Liver (tissue), 8 donors: ENCODE measurements at regions not wholly inside any gene's neighbourhood (a gene's known extent, or its start where the extent isn't known, plus 50 kb on each side); places are given as distances from the start of the nearest gene placed in this dataset.

Source experiments
- DNase-seq: peaks from one replicate; pipeline ENCODE4 v3.0.0-alpha.2; 2017; ENCODE audit warnings: low spot score
- H3K27ac ChIP-seq, 2 donors: one replicate each; pipeline ENCODE4 v1.7.0; 2013; ENCODE audit warnings: inconsistent platforms in 2 of 2, low read length in 2 of 2, control low read depth in 1 of 2, low read depth in 1 of 2, mild to moderate bottlenecking in 1 of 2
- H3K27me3 ChIP-seq, 4 donors: one replicate each; pipeline versions ENCODE4 v1.6.1 to v1.7.0; 2013; ENCODE audit warnings: low read length in 3 of 4, inconsistent platforms in 1 of 4, mild to moderate bottlenecking in 1 of 4, moderate library complexity in 1 of 4; ENCODE audit not compliant: control insufficient read depth in 4 of 4, insufficient read depth in 4 of 4
- H3K36me3 ChIP-seq, 4 donors: one replicate each; pipeline versions ENCODE4 v1.6.1 to v1.7.0; 2013; ENCODE audit warnings: low read length in 3 of 4, mild to moderate bottlenecking in 3 of 4, low read depth in 1 of 4, moderate library complexity in 1 of 4; ENCODE audit not compliant: control insufficient read depth in 4 of 4, insufficient read depth in 3 of 4
- H3K4me1 ChIP-seq, 4 donors: one replicate each; pipeline versions ENCODE4 v1.6.1 to v1.7.0; 2013; ENCODE audit warnings: low read length in 3 of 4, mild to moderate bottlenecking in 3 of 4, moderate library complexity in 1 of 4; ENCODE audit not compliant: control insufficient read depth in 4 of 4, insufficient read depth in 4 of 4
- H3K4me3 ChIP-seq, 3 donors: one replicate each; pipeline versions ENCODE4 v1.6.1 to v1.7.0; 2013; ENCODE audit warnings: low read length in 3 of 3, control low read depth in 1 of 3, low read depth in 1 of 3, mild to moderate bottlenecking in 1 of 3
- H3K9ac ChIP-seq, 2 donors: one replicate each; pipeline ENCODE4 v1.7.0; 2013; ENCODE audit warnings: low read length in 2 of 2, mild to moderate bottlenecking in 2 of 2, moderate library complexity in 2 of 2, control low read depth in 1 of 2, low read depth in 1 of 2
- H3K9me3 ChIP-seq, 4 donors: one replicate each; pipeline versions ENCODE4 v1.6.1 to v1.7.0; 2013; ENCODE audit warnings: low read length in 3 of 4; ENCODE audit not compliant: control insufficient read depth in 4 of 4
- EGR1 ChIP-seq, 2 donors: IDR thresholded peaks; 2 replicates each; pipeline ENCODE4 v1.6.1; 2016 to 2018; ENCODE audit warnings: antibody characterized with exemption in 2 of 2, low read depth in 2 of 2
- GABPA ChIP-seq, 2 donors: IDR thresholded peaks in 1 of 2; conservative IDR thresholded peaks in 1 of 2; 2 replicates each; pipeline ENCODE4 v1.6.1; 2016; ENCODE audit warnings: antibody characterized with exemption in 2 of 2, mild to moderate bottlenecking in 1 of 2, moderate library complexity in 1 of 2
- HNF4A ChIP-seq, 2 donors: conservative IDR thresholded peaks; 2 replicates each; pipeline ENCODE4 v1.6.1; 2016; ENCODE audit warnings: antibody characterized with exemption in 2 of 2, mild to moderate bottlenecking in 2 of 2
- HNF4G ChIP-seq: IDR thresholded peaks from 2 replicates; pipeline ENCODE4 v1.6.1; 2016; ENCODE audit warnings: antibody characterized with exemption
- NR2F2 ChIP-seq: IDR thresholded peaks from 2 replicates; pipeline ENCODE4 v1.6.1; 2016; ENCODE audit warnings: antibody characterized with exemption
- RAD21 ChIP-seq, 2 donors: IDR thresholded peaks; 2 replicates each; pipeline ENCODE4 v1.6.1; 2016; ENCODE audit warnings: antibody characterized with exemption in 2 of 2, mild to moderate bottlenecking in 2 of 2
- RXRA ChIP-seq, 2 donors: IDR thresholded peaks; 2 replicates each; pipeline ENCODE4 v1.6.1; 2017 to 2018; ENCODE audit warnings: antibody characterized with exemption in 2 of 2, mild to moderate bottlenecking in 1 of 2
- SP1 ChIP-seq: IDR thresholded peaks from 2 replicates; pipeline ENCODE4 v1.6.1; 2018; ENCODE audit warnings: antibody characterized with exemption, mild to moderate bottlenecking
- TAF1 ChIP-seq: conservative IDR thresholded peaks from 2 replicates; pipeline ENCODE4 v1.6.1; 2016; ENCODE audit warnings: antibody characterized with exemption, mild to moderate bottlenecking
- ZBTB33 ChIP-seq: IDR thresholded peaks from 2 replicates; pipeline ENCODE4 v1.6.1; 2016; ENCODE audit warnings: antibody characterized with exemption
- WGBS: extraction: QIAGEN DNeasy Blood & Tissue Kit; methylation state at CpG from one replicate; pipeline ENCODE4 v1.1.7; 2013; 5-methylcytosine and 5-hydroxymethylcytosine counted together
- TF ChIP-seq, protein P1 (sequence below): fragments of 150-350 bp; IDR thresholded peaks from 2 replicates; pipeline ENCODE4 v1.5.1; 2017; ENCODE audit warnings: improper control_type of control experiment, low read depth, low read length; ENCODE audit not compliant: missing input control
- TF ChIP-seq, protein P2 (sequence below): IDR thresholded peaks from 2 replicates; pipeline ENCODE4 v1.6.1; 2016; ENCODE audit warnings: antibody characterized with exemption, mild to moderate bottlenecking
- TF ChIP-seq, protein P3 (sequence below): IDR thresholded peaks from 2 replicates; pipeline ENCODE4 v1.6.1; 2016; ENCODE audit warnings: antibody characterized with exemption
- TF ChIP-seq, protein P4 (sequence below): IDR thresholded peaks from 2 replicates; pipeline ENCODE4 v1.6.1; 2016; ENCODE audit warnings: antibody characterized with exemption
- donor health status: healthy.
- donor health status: healthy.
- donor health status: healthy.
- donor health status: healthy.
- donor health status: healthy.

GRCh38 chr15:24607636-24608035 lies 67.9 kb upstream of the NPAP1 start:
- Histone ChIP-seq H3K9me3 (peaks cover 0 to 3% (median 0%) of the 10 kb centered on the region in 4 donors), H3K36me3 (no peaks in the 10 kb centered on the region)
- TF ChIP-seq TAF1 (no peak), RAD21 (IDR thresholded peaks at IDR 0.05) (no peak), GABPA (IDR thresholded peaks at IDR 0.05 in 1 of 2, conservative IDR thresholded peaks at IDR 0.05 in 1 of 2) (no peak), HNF4A (conservative IDR thresholded peaks at IDR 0.05) (no peak), NR2F2 (no peak), ZBTB33 (no peak)
- TF ChIP-seq, protein P1, sequence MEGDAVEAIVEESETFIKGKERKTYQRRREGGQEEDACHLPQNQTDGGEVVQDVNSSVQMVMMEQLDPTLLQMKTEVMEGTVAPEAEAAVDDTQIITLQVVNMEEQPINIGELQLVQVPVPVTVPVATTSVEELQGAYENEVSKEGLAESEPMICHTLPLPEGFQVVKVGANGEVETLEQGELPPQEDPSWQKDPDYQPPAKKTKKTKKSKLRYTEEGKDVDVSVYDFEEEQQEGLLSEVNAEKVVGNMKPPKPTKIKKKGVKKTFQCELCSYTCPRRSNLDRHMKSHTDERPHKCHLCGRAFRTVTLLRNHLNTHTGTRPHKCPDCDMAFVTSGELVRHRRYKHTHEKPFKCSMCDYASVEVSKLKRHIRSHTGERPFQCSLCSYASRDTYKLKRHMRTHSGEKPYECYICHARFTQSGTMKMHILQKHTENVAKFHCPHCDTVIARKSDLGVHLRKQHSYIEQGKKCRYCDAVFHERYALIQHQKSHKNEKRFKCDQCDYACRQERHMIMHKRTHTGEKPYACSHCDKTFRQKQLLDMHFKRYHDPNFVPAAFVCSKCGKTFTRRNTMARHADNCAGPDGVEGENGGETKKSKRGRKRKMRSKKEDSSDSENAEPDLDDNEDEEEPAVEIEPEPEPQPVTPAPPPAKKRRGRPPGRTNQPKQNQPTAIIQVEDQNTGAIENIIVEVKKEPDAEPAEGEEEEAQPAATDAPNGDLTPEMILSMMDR: no peak
- TF ChIP-seq, protein P2, sequence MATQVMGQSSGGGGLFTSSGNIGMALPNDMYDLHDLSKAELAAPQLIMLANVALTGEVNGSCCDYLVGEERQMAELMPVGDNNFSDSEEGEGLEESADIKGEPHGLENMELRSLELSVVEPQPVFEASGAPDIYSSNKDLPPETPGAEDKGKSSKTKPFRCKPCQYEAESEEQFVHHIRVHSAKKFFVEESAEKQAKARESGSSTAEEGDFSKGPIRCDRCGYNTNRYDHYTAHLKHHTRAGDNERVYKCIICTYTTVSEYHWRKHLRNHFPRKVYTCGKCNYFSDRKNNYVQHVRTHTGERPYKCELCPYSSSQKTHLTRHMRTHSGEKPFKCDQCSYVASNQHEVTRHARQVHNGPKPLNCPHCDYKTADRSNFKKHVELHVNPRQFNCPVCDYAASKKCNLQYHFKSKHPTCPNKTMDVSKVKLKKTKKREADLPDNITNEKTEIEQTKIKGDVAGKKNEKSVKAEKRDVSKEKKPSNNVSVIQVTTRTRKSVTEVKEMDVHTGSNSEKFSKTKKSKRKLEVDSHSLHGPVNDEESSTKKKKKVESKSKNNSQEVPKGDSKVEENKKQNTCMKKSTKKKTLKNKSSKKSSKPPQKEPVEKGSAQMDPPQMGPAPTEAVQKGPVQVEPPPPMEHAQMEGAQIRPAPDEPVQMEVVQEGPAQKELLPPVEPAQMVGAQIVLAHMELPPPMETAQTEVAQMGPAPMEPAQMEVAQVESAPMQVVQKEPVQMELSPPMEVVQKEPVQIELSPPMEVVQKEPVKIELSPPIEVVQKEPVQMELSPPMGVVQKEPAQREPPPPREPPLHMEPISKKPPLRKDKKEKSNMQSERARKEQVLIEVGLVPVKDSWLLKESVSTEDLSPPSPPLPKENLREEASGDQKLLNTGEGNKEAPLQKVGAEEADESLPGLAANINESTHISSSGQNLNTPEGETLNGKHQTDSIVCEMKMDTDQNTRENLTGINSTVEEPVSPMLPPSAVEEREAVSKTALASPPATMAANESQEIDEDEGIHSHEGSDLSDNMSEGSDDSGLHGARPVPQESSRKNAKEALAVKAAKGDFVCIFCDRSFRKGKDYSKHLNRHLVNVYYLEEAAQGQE: no peak
- TF ChIP-seq, protein P3, sequence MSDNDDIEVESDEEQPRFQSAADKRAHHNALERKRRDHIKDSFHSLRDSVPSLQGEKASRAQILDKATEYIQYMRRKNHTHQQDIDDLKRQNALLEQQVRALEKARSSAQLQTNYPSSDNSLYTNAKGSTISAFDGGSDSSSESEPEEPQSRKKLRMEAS: no peak

GRCh38 chr15:24617646-24618045 lies 57.9 kb upstream of the NPAP1 start:
- 48% methylated on average over 1 of the region's 1 CpG for WGBS
- H3K27ac ChIP-seq: no peak overlapping the region
- no peaks in the 10 kb centered on the region for H3K27me3 ChIP-seq
- H3K4me1 ChIP-seq: no peaks in the 10 kb centered on the region
- peaks cover 0 to 4% (median 0%) of the 10 kb centered on the region in 4 donors for H3K9me3 ChIP-seq
- no peak overlapping the region for H3K4me3 ChIP-seq
- DNase-seq: no peak
- H3K9ac ChIP-seq: no peak overlapping the region
- no peaks in the 10 kb centered on the region for H3K36me3 ChIP-seq
- TF ChIP-seq ZBTB33 (no peak), EGR1 (IDR thresholded peaks at IDR 0.05; ENCODE audit: low read depth in 2 of 2) (no peak), RXRA (IDR thresholded peaks at IDR 0.05) (no peak), TAF1 (no peak), SP1 (no peak), HNF4G (no peak), GABPA (IDR thresholded peaks at IDR 0.05 in 1 of 2, conservative IDR thresholded peaks at IDR 0.05 in 1 of 2) (no peak)
- TF ChIP-seq, protein P1: no peak
- TF ChIP-seq, protein P4, sequence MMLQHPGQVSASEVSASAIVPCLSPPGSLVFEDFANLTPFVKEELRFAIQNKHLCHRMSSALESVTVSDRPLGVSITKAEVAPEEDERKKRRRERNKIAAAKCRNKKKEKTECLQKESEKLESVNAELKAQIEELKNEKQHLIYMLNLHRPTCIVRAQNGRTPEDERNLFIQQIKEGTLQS: no peak
- TF ChIP-seq, protein P3: no peak

More at GRCh38 chr15:24607636-24608035, 67.9 kb upstream of the NPAP1 start:
- Histone ChIP-seq H3K4me1 (no peaks in the 10 kb centered on the region), H3K27ac (no peak overlapping the region), H3K27me3 (peaks cover 0 to 2% (median 0%) of the 10 kb centered on the region in 4 donors), H3K4me3 (no peak overlapping the region), H3K9ac (no peak overlapping the region)
- 69% methylated on average over 4 of the region's 4 CpGs for WGBS
- DNase-seq: no peak
